ENCODE measurements at regions not wholly inside any gene's neighbourhood (a gene's known extent, or its start where the extent isn't known, plus 50 kb on each side); places are given as distances from the start of the nearest gene placed in this dataset.
A peak's percentile ranks its signal among the peaks of the same experiment; 100 is the strongest.

- peaks cover 10% of the 10 kb centered on the region for H3K9me3 Mint-ChIP-seq
- H3K4me3 Mint-ChIP-seq = peak overlapping the region; percentile 86
- DNase-seq (ENCODE audit: low read depth, low spot score) = no peak
- H3K27ac Mint-ChIP-seq (ENCODE audit: unreplicated experiment) = peak overlapping the region; percentile 97
- no peak for TF ChIP-seq CTCF (conservative IDR thresholded peaks at IDR 0.05)
- H3K27me3 Mint-ChIP-seq (ENCODE audit: low read depth) = no peaks in the 10 kb centered on the region
- peaks cover 14% of the 10 kb centered on the region for H3K36me3 Mint-ChIP-seq (ENCODE audit: low read depth)
- peaks cover 56% of the 10 kb centered on the region for H3K4me1 Mint-ChIP-seq
Observed at GRCh38 chr2:133673305-133673905, 105.1 kb upstream of the NCKAP5 start.

- Mint-ChIP-seq H3K9me3 (peaks cover 6% of the 10 kb centered on the region), H3K27me3 (ENCODE audit: low read depth) (no peaks in the 10 kb centered on the region), H3K27ac (ENCODE audit: unreplicated experiment) (peak overlapping the region; percentile 97), H3K4me3 (peak overlapping the region; percentile 86), H3K36me3 (ENCODE audit: low read depth) (peaks cover 10% of the 10 kb centered on the region), H3K4me1 (peaks cover 58% of the 10 kb centered on the region)
- no peak for DNase-seq (ENCODE audit: low read depth, low spot score)
- no peak for TF ChIP-seq CTCF (conservative IDR thresholded peaks at IDR 0.05)
Observed at GRCh38 chr2:133674066-133674432, 105.8 kb upstream of the NCKAP5 start.

GRCh38 chr2:133674433-133675331, 106.4 kb upstream of the NCKAP5 start:
- no peak for TF ChIP-seq CTCF (conservative IDR thresholded peaks at IDR 0.05)
- H3K36me3 Mint-ChIP-seq (ENCODE audit: low read depth) = peaks cover 5% of the 10 kb centered on the region

GRCh38 chr2:133676392-133677130, 108.3 kb upstream of the NCKAP5 start:
- Mint-ChIP-seq H3K36me3 (ENCODE audit: low read depth) (no peaks in the 10 kb centered on the region), H3K27ac (ENCODE audit: unreplicated experiment) (peak overlapping the region; percentile 94), H3K9me3 (no peaks in the 10 kb centered on the region), H3K4me1 (peaks cover 78% of the 10 kb centered on the region), H3K27me3 (ENCODE audit: low read depth) (no peaks in the 10 kb centered on the region), H3K4me3 (no peak overlapping the region)
- DNase-seq (ENCODE audit: low read depth, low spot score) = no peak
- no peak for TF ChIP-seq CTCF (conservative IDR thresholded peaks at IDR 0.05)

More at GRCh38 chr2:133674433-133675331, 106.4 kb upstream of the NCKAP5 start:
- Mint-ChIP-seq H3K27ac (ENCODE audit: unreplicated experiment) (peak overlapping the region; percentile 97), H3K4me3 (peak overlapping the region; percentile 86), H3K4me1 (peaks cover 59% of the 10 kb centered on the region), H3K27me3 (ENCODE audit: low read depth) (no peaks in the 10 kb centered on the region), H3K9me3 (peaks cover 5% of the 10 kb centered on the region)
- DNase-seq (ENCODE audit: low read depth, low spot score) = peak; percentile 20

- no peaks in the 10 kb centered on the region for H3K27me3 Mint-ChIP-seq (ENCODE audit: low read depth)
- no peak for TF ChIP-seq CTCF (conservative IDR thresholded peaks at IDR 0.05)
- H3K4me1 Mint-ChIP-seq = peaks cover 66% of the 10 kb centered on the region
- H3K36me3 Mint-ChIP-seq (ENCODE audit: low read depth) = no peaks in the 10 kb centered on the region
- DNase-seq (ENCODE audit: low read depth, low spot score) = no peak
- no peaks in the 10 kb centered on the region for H3K9me3 Mint-ChIP-seq
- H3K4me3 Mint-ChIP-seq = no peak overlapping the region
- H3K27ac Mint-ChIP-seq (ENCODE audit: unreplicated experiment) = no peak overlapping the region
Observed at GRCh38 chr2:133680343-133681049, 112.2 kb upstream of the NCKAP5 start.

All from neural crest cell (in vitro differentiated cells).